ENCODE measurements at regions not wholly inside any gene's neighbourhood (a gene's known extent, or its start where the extent isn't known, plus 50 kb on each side); places are given as distances from the start of the nearest gene placed in this dataset.

- no CpG with 5 or more reads among the region's 4 CpGs for WGBS (ENCODE audit: insufficient coverage)
- H4K20me1 ChIP-seq (ENCODE audit: control insufficient read depth, insufficient read depth, low read length, poor library complexity, severe bottlenecking), result no peaks in the 10 kb centered on the region
- H3K4me1 ChIP-seq (ENCODE audit: control insufficient read depth in 2 of 2, insufficient read depth in 2 of 2, low read length in 2 of 2), result no peaks in the 10 kb centered on the region
- no peak overlapping the region for H3K4me2 ChIP-seq (replicated peaks; ENCODE audit: low read depth, low read length, poor library complexity, severe bottlenecking)
- Mint-ChIP-seq H3K27ac (no peak overlapping the region), H3K4me1 (no peaks in the 10 kb centered on the region), H3K9me3 (ENCODE audit: insufficient read depth) (no peaks in the 10 kb centered on the region), H3K4me3 (no peak overlapping the region), H3K27me3 (no peaks in the 10 kb centered on the region)
- H2AFZ ChIP-seq (ENCODE audit: insufficient read depth, low read depth, low read length, poor library complexity, severe bottlenecking), result no peak overlapping the region
- no peak overlapping the region for H3K27ac ChIP-seq (ENCODE audit: low read length in 2 of 2)
- intact Hi-C loops (cut with micrococcal nuclease), result no loop called here
- H3K9ac ChIP-seq (ENCODE audit: low read length), result no peak overlapping the region
- ATAC-seq (ENCODE audit: low read depth) (no peak), DNase-seq (no peak)
- CTCF ChIA-PET, result no interaction called here
- POLR2A ChIA-PET, result no interaction called here
- H3K4me3 ChIP-seq (ENCODE audit: control extremely low read depth in 1 of 5, extremely low read depth in 1 of 5, insufficient read depth in 1 of 5, low read depth in 2 of 5, low read length in 4 of 5), result no peak overlapping the region
- no peak for TF ChIP-seq EZH2 (IDR thresholded peaks at IDR 0.05; ENCODE audit: borderline replicate concordance, insufficient read depth, low read depth, low read length, poor library complexity, severe bottlenecking)
- no peak for TF ChIP-seq CTCF (IDR thresholded peaks at IDR 0.05)
- H3K79me2 ChIP-seq (ENCODE audit: control insufficient read depth, insufficient read depth, low read length), result no peaks in the 10 kb centered on the region
- no peaks in the 10 kb centered on the region for H3K36me3 ChIP-seq (replicated peaks in 1 of 2; ENCODE audit: control extremely low read depth in 1 of 2, control insufficient read depth in 1 of 2, extremely low read depth in 1 of 2, insufficient read depth in 2 of 2, low read length in 1 of 2)
- no peaks in the 10 kb centered on the region for H3K9me3 ChIP-seq (ENCODE audit: control extremely low read depth in 1 of 3, control insufficient read depth in 2 of 3, insufficient read depth in 1 of 3, low read length in 2 of 3)
- H3K27me3 ChIP-seq (replicated peaks in 1 of 4; ENCODE audit: control extremely low read depth in 1 of 4, control insufficient read depth in 3 of 4, insufficient read depth in 4 of 4, low read length in 3 of 4), result no peaks in the 10 kb centered on the region
Measured at GRCh38 chr3:177523872-177524438, 326.7 kb upstream of the TBL1XR1 start.

GRCh38 chr3:177524742-177525141 is 327.5 kb upstream of the TBL1XR1 start:
- H3K27ac Mint-ChIP-seq, result no peak overlapping the region
- ChIA-PET CTCF (no interaction called here), POLR2A (no interaction called here)
- Histone ChIP-seq H3K36me3 (replicated peaks in 1 of 2; ENCODE audit: control extremely low read depth in 1 of 2, control insufficient read depth in 1 of 2, extremely low read depth in 1 of 2, insufficient read depth in 2 of 2, low read length in 1 of 2) (no peaks in the 10 kb centered on the region), H3K4me3 (ENCODE audit: control extremely low read depth in 1 of 5, extremely low read depth in 1 of 5, insufficient read depth in 1 of 5, low read depth in 2 of 5, low read length in 4 of 5) (no peak overlapping the region), H3K9ac (ENCODE audit: low read length) (no peak overlapping the region), H3K27me3 (replicated peaks in 1 of 4; ENCODE audit: control extremely low read depth in 1 of 4, control insufficient read depth in 3 of 4, insufficient read depth in 4 of 4, low read length in 3 of 4) (no peaks in the 10 kb centered on the region), H3K9me3 (ENCODE audit: control extremely low read depth in 1 of 3, control insufficient read depth in 2 of 3, insufficient read depth in 1 of 3, low read length in 2 of 3) (no peaks in the 10 kb centered on the region), H3K79me2 (ENCODE audit: control insufficient read depth, insufficient read depth, low read length) (no peaks in the 10 kb centered on the region), H3K4me2 (replicated peaks; ENCODE audit: low read depth, low read length, poor library complexity, severe bottlenecking) (no peak overlapping the region), H4K20me1 (ENCODE audit: control insufficient read depth, insufficient read depth, low read length, poor library complexity, severe bottlenecking) (no peaks in the 10 kb centered on the region), H2AFZ (ENCODE audit: insufficient read depth, low read depth, low read length, poor library complexity, severe bottlenecking) (no peak overlapping the region), H3K27ac (ENCODE audit: low read length in 2 of 2) (no peak overlapping the region), H3K4me1 (ENCODE audit: control insufficient read depth in 2 of 2, insufficient read depth in 2 of 2, low read length in 2 of 2) (no peaks in the 10 kb centered on the region)
- H3K27me3 Mint-ChIP-seq, result no peaks in the 10 kb centered on the region
- TF ChIP-seq EZH2 (IDR thresholded peaks at IDR 0.05; ENCODE audit: borderline replicate concordance, insufficient read depth, low read depth, low read length, poor library complexity, severe bottlenecking) (no peak), CTCF (IDR thresholded peaks at IDR 0.05) (no peak)
- WGBS (ENCODE audit: insufficient coverage), result no CpG with 5 or more reads among the region's 4 CpGs
- H3K4me1 Mint-ChIP-seq, result no peaks in the 10 kb centered on the region
- ATAC-seq (ENCODE audit: low read depth) (no peak), DNase-seq (no peak)
- no peak overlapping the region for H3K4me3 Mint-ChIP-seq
- no peaks in the 10 kb centered on the region for H3K9me3 Mint-ChIP-seq (ENCODE audit: insufficient read depth)
- intact Hi-C loops (cut with micrococcal nuclease), result no loop called here
